GM10248 (cell line): ENCODE measurements at regions not wholly inside any gene's neighbourhood (a gene's known extent, or its start where the extent isn't known, plus 50 kb on each side); places are given as distances from the start of the nearest gene placed in this dataset.
"Not testable (repeated sequence)": the region's sequence is repeated elsewhere in the genome, so short reads cannot be mapped to it uniquely, and the experiment has no call there.

Experiments used
- CTCF ChIA-PET: fragments of 300-600 bp; sonication (Branson Sonifier 250); formaldehyde crosslinking; extraction: SDS; loops from one replicate; lab custom pipeline; 2021; ENCODE audit warnings: antibody characterized with exemption; lab: Yijun Ruan, JAX
- POLR2A ChIA-PET: fragments of 350-650 bp; sonication (Branson Sonifier 250); formaldehyde crosslinking; extraction: SDS; loops from one replicate; lab custom pipeline; 2020; ENCODE audit warnings: antibody characterized with exemption; lab: Yijun Ruan, JAX
- DNase-seq: peaks from one replicate; pipeline ENCODE4 v3.0.0; 2012; ENCODE audit errors: extremely low spot score
- CTCF ChIP-seq: IDR thresholded peaks from 2 replicates; pipeline ENCODE4 v1.5.1; 2012; ENCODE audit warnings: mild to moderate bottlenecking, low read depth; ENCODE audit errors: extremely low read depth, missing control alignments, control extremely low read depth

DNA sequence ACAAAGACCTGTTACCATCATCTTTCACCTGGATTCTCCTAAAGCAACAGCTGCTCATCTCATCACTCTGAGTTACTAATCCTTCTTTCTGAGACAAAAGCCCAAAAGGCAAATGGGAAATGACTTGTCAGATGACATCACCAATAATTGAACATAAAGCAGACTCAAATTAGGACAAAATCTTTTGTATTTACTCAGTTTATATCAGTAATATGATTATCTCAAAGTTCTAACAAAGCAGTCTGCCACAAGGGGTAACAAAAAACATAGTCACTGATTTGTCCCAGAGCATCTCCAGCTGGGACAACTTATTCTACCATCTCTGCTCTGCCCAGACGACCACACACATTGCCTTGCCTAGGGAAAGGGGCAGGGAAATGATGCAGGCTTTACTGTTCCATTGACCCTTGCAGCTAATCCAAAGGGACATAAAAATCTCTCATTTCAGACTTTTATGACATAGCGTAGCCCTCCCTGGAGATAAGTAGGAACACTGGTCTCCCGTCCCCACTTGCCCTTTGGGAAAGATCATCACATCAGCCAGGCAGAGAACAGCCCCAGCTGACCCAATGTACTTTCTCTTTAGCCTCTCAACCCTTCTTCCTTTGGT, 249.5 kb upstream of the PTGER4 start:
- CTCF ChIA-PET, result interaction anchor here (1.3 to 1.6 kb wide), 5 partner anchors 9 to 25 kb away, joined by 3 to 5 read pairs (median 4); no protein-coding TSS in a partner anchor
- no peak for DNase-seq
- no peak for TF ChIP-seq CTCF
- POLR2A ChIA-PET, result no interaction called here

GRCh38 chr5:40429258-40430100, 250.2 kb upstream of the PTGER4 start:
- DNase-seq, result no peak
- TF ChIP-seq CTCF, result no peak
- CTCF ChIA-PET, result interaction anchor here (1.6 kb wide), 1 partner anchor 11 kb away, joined by 4 read pairs; no protein-coding TSS in a partner anchor
- POLR2A ChIA-PET, result no interaction called here

DNA sequence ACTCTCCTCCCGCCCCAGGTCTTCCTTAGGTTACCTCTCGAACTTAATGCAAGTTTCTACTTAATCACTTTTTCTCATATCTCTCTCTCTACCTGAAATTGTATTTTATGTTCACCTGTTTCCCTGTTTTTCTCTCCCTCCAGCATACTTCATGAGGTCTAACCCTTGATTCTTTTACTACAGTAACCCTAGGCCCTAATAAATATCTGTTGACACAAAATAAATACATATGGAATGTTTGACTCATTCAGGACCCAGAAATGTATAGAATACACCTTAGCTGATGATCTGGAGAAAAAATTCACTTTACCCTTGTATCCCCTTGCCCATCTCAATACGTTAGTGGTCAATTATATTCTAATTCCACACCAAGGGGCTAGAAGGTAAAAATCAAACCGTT, 250.9 kb upstream of the PTGER4 start:
- CTCF ChIA-PET, result interaction anchor here (0.7 kb wide), 1 partner anchor 13 kb away, joined by 3 read pairs; no protein-coding TSS in a partner anchor

GRCh38 chr5:40428126-40428525, 251.6 kb upstream of the PTGER4 start:
- DNase-seq, result no peak
- CTCF ChIA-PET, result interaction anchor here (0.7 to 1.1 kb wide), 3 partner anchors 9 to 14 kb away, joined by 3 to 4 read pairs (median 3); no protein-coding TSS in a partner anchor
- POLR2A ChIA-PET, result no interaction called here
- TF ChIP-seq CTCF, result no peak

More for the DNA sequence above, 250.9 kb upstream of the PTGER4 start:
- POLR2A ChIA-PET, result no interaction called here
- DNase-seq, result no peak
- TF ChIP-seq CTCF, result no peak

DNA sequence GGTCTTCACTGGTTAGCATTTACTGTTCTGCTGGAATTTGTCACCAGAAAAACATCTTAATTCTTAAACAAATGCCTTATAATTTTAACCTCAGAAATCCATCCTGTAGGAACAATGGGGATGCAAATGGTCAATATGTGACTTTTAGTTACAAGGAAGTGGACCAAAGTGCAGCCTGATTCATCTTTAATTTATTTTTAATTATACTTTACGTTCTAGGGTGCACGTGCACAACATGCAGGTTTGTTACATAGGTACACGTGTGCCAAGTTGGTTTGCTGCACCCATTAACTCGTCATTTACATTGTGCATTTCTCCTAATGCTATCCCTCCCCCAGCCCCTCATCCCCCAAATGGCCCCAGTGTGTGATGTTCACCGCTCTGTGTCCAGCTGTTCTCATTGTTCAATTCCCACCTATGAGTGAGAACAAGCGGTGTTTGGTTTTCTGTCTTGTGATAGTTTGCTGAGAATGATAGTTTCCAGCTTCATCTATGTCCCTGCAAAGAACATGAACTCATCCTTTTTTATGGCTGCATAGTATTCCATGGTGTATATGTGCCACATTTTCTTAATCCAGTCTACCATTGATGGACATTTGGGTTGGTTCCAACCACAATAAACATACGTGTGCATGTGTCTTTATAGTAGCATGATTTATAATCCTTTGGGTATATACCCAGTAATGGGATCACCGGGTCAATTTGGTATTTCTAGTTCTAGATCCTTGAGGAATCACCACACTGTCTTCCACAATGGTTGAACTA, 262.5 kb upstream of the PTGER4 start:
- DNase-seq, CTCF ChIA-PET, POLR2A ChIA-PET: not testable (repeated sequence)

DNA sequence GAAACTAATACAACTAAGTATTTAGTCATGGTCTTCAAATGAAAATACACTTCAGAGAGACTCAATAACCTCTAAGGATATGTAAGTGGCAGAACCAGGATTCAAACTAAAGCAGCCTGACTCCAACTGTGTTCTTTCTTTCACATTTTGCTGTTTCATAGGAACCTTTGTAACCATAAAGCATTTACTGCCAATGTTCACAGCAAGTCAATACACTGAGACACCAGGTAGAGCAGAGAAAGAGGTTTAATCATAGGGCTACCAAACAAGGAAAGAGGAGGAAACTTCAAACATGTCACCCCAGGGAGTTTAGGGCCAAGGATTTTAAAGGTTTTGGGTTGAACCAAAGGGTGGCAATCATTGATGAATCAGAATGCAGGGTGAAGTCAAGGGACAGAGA, 263.1 kb upstream of the PTGER4 start:
- DNase-seq, result no peak
- POLR2A ChIA-PET, result no interaction called here
- CTCF ChIA-PET, result no interaction called here
- no peak for TF ChIP-seq CTCF
